NCI-H146 treated with DMSO at 0.1 percent for 48 hours (cell line): ENCODE measurements at regions not wholly inside any gene's neighbourhood (a gene's known extent, or its start where the extent isn't known, plus 50 kb on each side); places are given as distances from the start of the nearest gene placed in this dataset.

Experiments used
- DNase-seq: peaks from one replicate; lab custom pipeline; 2025; ENCODE audit not compliant: unreplicated experiment; lab: John Stamatoyannopoulos, UW

GRCh38 chr21:27257908-27258556, 291.1 kb upstream of the ADAMTS5 start:
- no peak for DNase-seq

GRCh38 chr21:27257226-27257625, 290.3 kb upstream of the ADAMTS5 start:
- no peak for DNase-seq

GRCh38 chr21:27251752-27252151, 284.9 kb upstream of the ADAMTS5 start:
- no peak for DNase-seq

GRCh38 chr21:27250366-27250765, 283.5 kb upstream of the ADAMTS5 start:
- DNase-seq, result no peak

GRCh38 chr21:27248814-27249213, 281.9 kb upstream of the ADAMTS5 start:
- DNase-seq, result no peak

GRCh38 chr21:27246741-27247140, 279.9 kb upstream of the ADAMTS5 start:
- DNase-seq, result no peak

GRCh38 chr21:27244776-27245175, 277.9 kb upstream of the ADAMTS5 start:
- no peak for DNase-seq

GRCh38 chr21:27244352-27244751, 277.5 kb upstream of the ADAMTS5 start:
- no peak for DNase-seq

- DNase-seq, result no peak
These were observed 274.0 kb upstream of the ADAMTS5 start for GRCh38 chr21:27240839-27241238.

GRCh38 chr21:27233514-27234115, 266.7 kb upstream of the ADAMTS5 start:
- DNase-seq, result no peak

- no peak for DNase-seq
These were observed 259.1 kb upstream of the ADAMTS5 start for GRCh38 chr21:27225940-27226339.

GRCh38 chr21:27225151-27225550, 258.3 kb upstream of the ADAMTS5 start:
- no peak for DNase-seq

GRCh38 chr21:27224169-27224568, 257.3 kb upstream of the ADAMTS5 start:
- no peak for DNase-seq

GRCh38 chr21:27221077-27221476, 254.2 kb upstream of the ADAMTS5 start:
- DNase-seq, result no peak

- no peak for DNase-seq
These were observed 253.5 kb upstream of the ADAMTS5 start for GRCh38 chr21:27220416-27220815.

GRCh38 chr21:27219068-27219467, 252.2 kb upstream of the ADAMTS5 start:
- no peak for DNase-seq

- DNase-seq, result no peak
These were observed 246.4 kb upstream of the ADAMTS5 start for GRCh38 chr21:27213303-27213702.

GRCh38 chr21:27212441-27212840, 245.6 kb upstream of the ADAMTS5 start:
- DNase-seq, result no peak

- no peak for DNase-seq
These were observed 242.7 kb upstream of the ADAMTS5 start for GRCh38 chr21:27209546-27209945.

- no peak for DNase-seq
These were observed 239.6 kb upstream of the ADAMTS5 start for GRCh38 chr21:27206368-27206982.

GRCh38 chr21:27202301-27202700, 235.4 kb upstream of the ADAMTS5 start:
- DNase-seq, result no peak

GRCh38 chr21:27201197-27201596, 234.3 kb upstream of the ADAMTS5 start:
- no peak for DNase-seq

- no peak for DNase-seq
These were observed 229.8 kb upstream of the ADAMTS5 start for GRCh38 chr21:27196651-27197050.
